ENCODE measurements at regions not wholly inside any gene's neighbourhood (a gene's known extent, or its start where the extent isn't known, plus 50 kb on each side); places are given as distances from the start of the nearest gene placed in this dataset.

DNA sequence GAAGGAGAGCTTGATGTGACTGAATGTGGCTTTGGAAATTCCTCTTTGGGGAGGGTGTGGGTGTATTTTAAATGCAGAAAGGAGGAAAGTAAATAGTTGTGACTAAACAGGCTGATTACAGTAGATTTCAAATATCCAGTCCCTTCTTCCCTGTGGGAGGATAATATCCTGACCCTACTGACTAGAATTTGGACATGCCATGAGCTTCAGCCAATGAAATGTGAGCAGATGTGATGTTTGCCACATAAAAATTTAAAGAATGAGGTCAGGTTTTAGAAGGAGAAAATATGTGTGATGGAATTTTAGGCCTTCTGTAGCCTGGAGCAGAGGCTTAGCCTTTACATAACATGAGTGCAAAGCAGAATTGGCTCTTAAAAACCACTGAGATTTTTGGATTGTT is 1218.9 kb downstream of the ROBO2 start:
- TF ChIP-seq, protein P1, sequence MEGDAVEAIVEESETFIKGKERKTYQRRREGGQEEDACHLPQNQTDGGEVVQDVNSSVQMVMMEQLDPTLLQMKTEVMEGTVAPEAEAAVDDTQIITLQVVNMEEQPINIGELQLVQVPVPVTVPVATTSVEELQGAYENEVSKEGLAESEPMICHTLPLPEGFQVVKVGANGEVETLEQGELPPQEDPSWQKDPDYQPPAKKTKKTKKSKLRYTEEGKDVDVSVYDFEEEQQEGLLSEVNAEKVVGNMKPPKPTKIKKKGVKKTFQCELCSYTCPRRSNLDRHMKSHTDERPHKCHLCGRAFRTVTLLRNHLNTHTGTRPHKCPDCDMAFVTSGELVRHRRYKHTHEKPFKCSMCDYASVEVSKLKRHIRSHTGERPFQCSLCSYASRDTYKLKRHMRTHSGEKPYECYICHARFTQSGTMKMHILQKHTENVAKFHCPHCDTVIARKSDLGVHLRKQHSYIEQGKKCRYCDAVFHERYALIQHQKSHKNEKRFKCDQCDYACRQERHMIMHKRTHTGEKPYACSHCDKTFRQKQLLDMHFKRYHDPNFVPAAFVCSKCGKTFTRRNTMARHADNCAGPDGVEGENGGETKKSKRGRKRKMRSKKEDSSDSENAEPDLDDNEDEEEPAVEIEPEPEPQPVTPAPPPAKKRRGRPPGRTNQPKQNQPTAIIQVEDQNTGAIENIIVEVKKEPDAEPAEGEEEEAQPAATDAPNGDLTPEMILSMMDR (IDR thresholded peaks at IDR 0.05) = no peak
- no peak for TF ChIP-seq POLR2A (IDR thresholded peaks at IDR 0.05)

Measured in Peyer's patch (tissue), 4 donors.